HL-60 (cell line): ENCODE measurements at regions not wholly inside any gene's neighbourhood (a gene's known extent, or its start where the extent isn't known, plus 50 kb on each side); places are given as distances from the start of the nearest gene placed in this dataset.

Experiments
- DNase-seq, 2 experiments: peaks; one replicate each; pipeline ENCODE4 v3.0.0-alpha.2; 2010 to 2020; ENCODE audit warnings: low read depth in 1 of 2, low spot score in 1 of 2
- H3K27ac ChIP-seq: fragments of 250-450 bp; sonication (Bioruptor Pico); replicated peaks from 2 replicates; pipeline ENCODE4 v1.5.1; 2020; ENCODE audit warnings: mild to moderate bottlenecking, moderate library complexity
- H3K27me3 ChIP-seq: fragments of 250-450 bp; sonication (Bioruptor Pico); 2 replicates; pipeline ENCODE4 v1.5.1; 2021; ENCODE audit warnings: mild to moderate bottlenecking, moderate library complexity; ENCODE audit not compliant: insufficient read depth, poor library complexity, severe bottlenecking
- H3K4me3 ChIP-seq: replicated peaks from 2 replicates; pipeline ENCODE4 v1.5.1; 2011; ENCODE audit warnings: mild to moderate bottlenecking, control low read depth, low read length; ENCODE audit not compliant: insufficient read depth
- CTCF ChIP-seq: IDR thresholded peaks from one replicate; pipeline ENCODE4 v1.5.1; 2011; ENCODE audit warnings: low read length, control low read depth, inconsistent platforms; ENCODE audit not compliant: insufficient read depth
- GABPA ChIP-seq: IDR thresholded peaks from 2 replicates; pipeline ENCODE4 v1.6.1; 2012; ENCODE audit warnings: low read depth
- POLR2AphosphoS5 ChIP-seq: IDR thresholded peaks from 2 replicates; pipeline ENCODE4 v1.6.1; 2012; ENCODE audit warnings: low read depth
- REST ChIP-seq: IDR thresholded peaks from 2 replicates; pipeline ENCODE4 v1.6.1; 2012; ENCODE audit warnings: low read depth; ENCODE audit not compliant: insufficient replicate concordance
- SPI1 ChIP-seq: IDR thresholded peaks from 2 replicates; pipeline ENCODE4 v1.6.1; 2012; ENCODE audit warnings: low read depth, mild to moderate bottlenecking, borderline replicate concordance

GRCh38 chr4:10342866-10343265, 114.4 kb downstream of the ZNF518B start:
- Histone ChIP-seq H3K27ac (no peak overlapping the region), H3K4me3 (no peak overlapping the region), H3K27me3 (no peaks in the 10 kb centered on the region)
- no peak for DNase-seq
- TF ChIP-seq GABPA (no peak), REST (no peak), POLR2AphosphoS5 (no peak), CTCF (no peak), SPI1 (no peak)

- Histone ChIP-seq H3K4me3 (no peak overlapping the region), H3K27me3 (no peaks in the 10 kb centered on the region), H3K27ac (no peak overlapping the region)
- DNase-seq: no peak
- TF ChIP-seq SPI1 (no peak), REST (no peak), CTCF (no peak), GABPA (no peak), POLR2AphosphoS5 (no peak)
Measured at GRCh38 chr4:10336471-10336870, 120.8 kb downstream of the ZNF518B start.

- no peak for TF ChIP-seq CTCF
- TF ChIP-seq REST: no peak
- TF ChIP-seq POLR2AphosphoS5: no peak
- TF ChIP-seq SPI1: no peak
- no peak for TF ChIP-seq GABPA
- Histone ChIP-seq H3K4me3 (no peak overlapping the region), H3K27me3 (no peaks in the 10 kb centered on the region), H3K27ac (no peak overlapping the region)
- no peak for DNase-seq
Measured at GRCh38 chr4:10335050-10335449, 122.2 kb downstream of the ZNF518B start.
